HepG2 (cell line): ENCODE measurements at regions not wholly inside any gene's neighbourhood (a gene's known extent, or its start where the extent isn't known, plus 50 kb on each side); places are given as distances from the start of the nearest gene placed in this dataset.

ENCODE experiments used
- HCFC1 ChIP-seq: fragments of 150-350 bp; IDR thresholded peaks from 2 replicates; pipeline ENCODE4 v1.6.1; 2014; ENCODE audit warnings: low read depth, low read length
- POLR2A ChIP-seq, 2 experiments: IDR thresholded peaks; 2 replicates each; pipeline ENCODE4 v1.6.1; 2011; ENCODE audit warnings: low read depth in 2 of 2, low read length in 2 of 2, mild to moderate bottlenecking in 1 of 2, moderate library complexity in 1 of 2; ENCODE audit not compliant: insufficient read depth in 1 of 2
- ZFP1 ChIP-seq: IDR thresholded peaks from 2 replicates; pipeline ENCODE4 v1.6.1; 2016
- ZNF24 ChIP-seq: fragments of 450-650 bp; IDR thresholded peaks from 2 replicates; pipeline ENCODE4 v1.6.1; 2017; ENCODE audit warnings: antibody characterized with exemption, mild to moderate bottlenecking
- ZNF776 ChIP-seq: sonication (generic); formaldehyde crosslinking; IDR thresholded peaks from 2 replicates; pipeline ENCODE4 v1.4.0; 2020; ENCODE audit warnings: mild to moderate bottlenecking, missing genetic modification reagents
- TF ChIP-seq, protein P1 (sequence below): IDR thresholded peaks from 2 replicates; pipeline ENCODE4 v1.6.1; 2016

DNA sequence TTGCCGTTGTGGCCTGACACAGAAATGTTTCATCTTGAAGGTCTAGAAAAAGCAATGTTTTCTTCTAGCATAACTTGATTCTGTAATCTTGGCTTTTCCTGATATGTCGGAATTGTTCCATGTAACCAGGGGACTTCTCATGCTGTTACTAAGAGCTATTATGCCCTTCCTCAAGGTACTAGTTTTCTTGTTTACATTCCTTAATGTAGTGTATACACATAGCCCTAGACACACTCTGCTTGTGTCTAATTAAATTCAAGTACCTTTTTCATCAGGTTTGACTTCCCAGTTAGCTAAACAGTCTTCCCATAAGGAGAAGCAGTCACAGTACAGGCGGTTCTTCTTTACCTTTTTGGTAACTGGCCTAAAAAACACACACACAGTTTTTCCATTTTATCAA lies 89.4 kb upstream of the KCNK12 start:
- TF ChIP-seq ZFP1 (CRISPR knock-in tag) (no peak), POLR2A (IDR thresholded peaks at IDR 0.05; ENCODE audit: insufficient read depth in 1 of 2, low read depth in 2 of 2, low read length in 2 of 2) (no peak), ZNF24 (no peak), HCFC1 (no peak), ZNF776 (CRISPR knock-in tag) (no peak)
- TF ChIP-seq, protein P1, sequence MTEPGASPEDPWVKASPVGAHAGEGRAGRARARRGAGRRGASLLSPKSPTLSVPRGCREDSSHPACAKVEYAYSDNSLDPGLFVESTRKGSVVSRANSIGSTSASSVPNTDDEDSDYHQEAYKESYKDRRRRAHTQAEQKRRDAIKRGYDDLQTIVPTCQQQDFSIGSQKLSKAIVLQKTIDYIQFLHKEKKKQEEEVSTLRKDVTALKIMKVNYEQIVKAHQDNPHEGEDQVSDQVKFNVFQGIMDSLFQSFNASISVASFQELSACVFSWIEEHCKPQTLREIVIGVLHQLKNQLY (CRISPR knock-in tag): no peak
